C4-2B (cell line): ENCODE measurements at regions not wholly inside any gene's neighbourhood (a gene's known extent, or its start where the extent isn't known, plus 50 kb on each side); places are given as distances from the start of the nearest gene placed in this dataset.
"Not testable (repeated sequence)": the region's sequence is repeated elsewhere in the genome, so short reads cannot be mapped to it uniquely, and the experiment has no call there.

Experiments
- CTCF ChIP-seq: fragments of 450-650 bp; conservative IDR thresholded peaks from 2 replicates; pipeline ENCODE4 v1.5.1; 2017; ENCODE audit warnings: mild to moderate bottlenecking
- ZFX ChIP-seq: fragments of 450-650 bp; IDR thresholded peaks from 2 replicates; pipeline ENCODE4 v1.6.1; 2017

DNA sequence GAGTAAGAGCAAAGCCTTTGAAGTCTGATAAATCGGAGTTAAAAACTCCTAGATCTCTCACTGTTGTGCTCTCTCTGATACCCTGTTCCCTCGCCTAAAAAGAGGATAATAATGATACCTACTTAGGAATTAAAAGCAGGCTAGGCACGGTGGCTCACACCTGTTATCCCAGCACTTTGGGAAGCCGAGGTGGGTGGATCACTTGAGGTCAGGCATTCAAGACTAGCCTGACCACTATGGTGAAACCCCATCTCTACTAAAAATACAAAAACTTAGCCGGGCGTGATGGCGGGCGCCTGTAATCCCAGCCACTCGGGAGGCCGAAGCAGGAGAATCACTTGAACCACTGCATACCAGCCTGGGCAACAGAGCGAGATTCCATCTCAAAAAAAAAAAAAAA, 68.1 kb upstream of the CDON start:
- not testable (repeated sequence) for TF ChIP-seq CTCF, ZFX
